Keratinocyte (primary cell): ENCODE measurements at regions not wholly inside any gene's neighbourhood (a gene's known extent, or its start where the extent isn't known, plus 50 kb on each side); places are given as distances from the start of the nearest gene placed in this dataset.

Experiments used
- DNase-seq: peaks from one replicate; pipeline ENCODE4 v3.0.0-alpha.2; 2011; ENCODE audit warnings: low read depth, missing footprints, low spot score
- FAIRE-seq: peaks from 2 replicates; lab custom pipeline; 2011; peaks lifted over from hg19 to GRCh38; lab: Jason Lieb, UNC
- H2AFZ ChIP-seq: 2 replicates; pipeline ENCODE4 v1.6.0; 2012; ENCODE audit warnings: low read length, control low read depth, inconsistent platforms; ENCODE audit not compliant: control insufficient read depth
- H3K27ac ChIP-seq: 2 replicates; pipeline ENCODE4 v1.5.1; 2011; ENCODE audit warnings: low read length; ENCODE audit not compliant: control insufficient read depth, insufficient read depth
- H3K27me3 ChIP-seq: 3 replicates; pipeline ENCODE4 v1.6.0; 2011; ENCODE audit warnings: low read length; ENCODE audit not compliant: control insufficient read depth, insufficient read depth; ENCODE audit errors: extremely low read depth
- H3K36me3 ChIP-seq, 2 experiments: 2 replicates in 1 of 2; 3 replicates in 1 of 2; pipeline ENCODE4 v1.5.1; 2011; ENCODE audit warnings: low read length in 2 of 2, mild to moderate bottlenecking in 1 of 2; ENCODE audit not compliant: control insufficient read depth in 2 of 2, insufficient read depth in 2 of 2; ENCODE audit errors: extremely low read depth in 1 of 2
- H3K4me1 ChIP-seq: 3 replicates; pipeline ENCODE4 v1.5.1; 2011; ENCODE audit warnings: low read length; ENCODE audit not compliant: control insufficient read depth, insufficient read depth; ENCODE audit errors: extremely low read depth
- H3K4me2 ChIP-seq: 3 replicates; pipeline ENCODE4 v1.6.0; 2011; ENCODE audit warnings: low read depth, low read length; ENCODE audit not compliant: control insufficient read depth, insufficient read depth; ENCODE audit errors: extremely low read depth
- H3K4me3 ChIP-seq, 3 experiments: fragments of 200-600 bp in 1 of 3; sonication (generic) in 1 of 3; 2 replicates in 2 of 3; 3 replicates in 1 of 3; pipeline ENCODE4 v1.5.1; 2011 to 2016; ENCODE audit warnings: low read length in 3 of 3, mild to moderate bottlenecking in 3 of 3, control low read depth in 2 of 3, inconsistent platforms in 1 of 3, low read depth in 1 of 3, mixed read lengths in 1 of 3, mixed run types in 1 of 3, moderate library complexity in 1 of 3; ENCODE audit not compliant: control insufficient read depth in 2 of 3, insufficient read depth in 2 of 3; ENCODE audit errors: extremely low read depth in 1 of 3
- H3K79me2 ChIP-seq: 2 replicates; pipeline ENCODE4 v1.6.0; 2012; ENCODE audit warnings: low read length; ENCODE audit not compliant: control insufficient read depth, insufficient read depth
- H3K9ac ChIP-seq: 3 replicates; pipeline ENCODE4 v1.6.0; 2011; ENCODE audit warnings: low read length; ENCODE audit not compliant: control insufficient read depth, insufficient read depth; ENCODE audit errors: extremely low read depth
- H3K9me1 ChIP-seq: 3 replicates; pipeline ENCODE4 v1.6.0; 2011; ENCODE audit warnings: low read length; ENCODE audit not compliant: control insufficient read depth, insufficient read depth; ENCODE audit errors: extremely low read depth
- H3K9me3 ChIP-seq: 2 replicates; pipeline ENCODE4 v1.5.1; 2012; ENCODE audit warnings: low read depth, low read length; ENCODE audit not compliant: control insufficient read depth
- H4K20me1 ChIP-seq: 3 replicates; pipeline ENCODE4 v1.6.0; 2011; ENCODE audit warnings: low read length; ENCODE audit not compliant: control insufficient read depth, insufficient read depth; ENCODE audit errors: extremely low read depth
- CTCF ChIP-seq, 3 experiments: IDR thresholded peaks in 1 of 3; conservative IDR thresholded peaks in 1 of 3; optimal IDR thresholded peaks in 1 of 3; 2 replicates in 2 of 3; 3 replicates in 1 of 3; pipeline versions ENCODE3 to v1.5.1; 2011; ENCODE audit warnings: low read length in 3 of 3, mild to moderate bottlenecking in 3 of 3, moderate library complexity in 2 of 3, control low read depth in 1 of 3, inconsistent platforms in 1 of 3; ENCODE audit not compliant: insufficient read depth in 2 of 3; ENCODE audit errors: extremely low read depth in 1 of 3
- EZH2 ChIP-seq: IDR thresholded peaks from one replicate; pipeline ENCODE4 v1.6.1; 2012; ENCODE audit warnings: inconsistent platforms, mild to moderate bottlenecking, low read length, moderate library complexity
- dilution Hi-C: fragments of 300-500 bp; cut with MboI; formaldehyde crosslinking; loops from one replicate; pipeline ENCODE4 v1.7.0; 2020; ENCODE audit warnings: low sequenced_read_pairs; ENCODE audit not compliant: extremely low pct_ligation_motif_present

GRCh38 chr2:120568089-120568974, 167.3 kb upstream of the GLI2 start:
- dilution Hi-C loops = no loop called here
- DNase-seq = no peak
- no peak overlapping the region for H3K4me2 ChIP-seq
- H3K9ac ChIP-seq = no peak overlapping the region
- H3K36me3 ChIP-seq = no peaks in the 10 kb centered on the region
- no peak overlapping the region for H2AFZ ChIP-seq
- peaks cover 11% of the 10 kb centered on the region for H3K27me3 ChIP-seq
- FAIRE-seq = no peak
- peaks cover 3% of the 10 kb centered on the region for H3K4me1 ChIP-seq
- H3K27ac ChIP-seq = no peak overlapping the region
- H3K79me2 ChIP-seq = no peaks in the 10 kb centered on the region
- H3K9me3 ChIP-seq = no peaks in the 10 kb centered on the region
- H3K9me1 ChIP-seq = no peaks in the 10 kb centered on the region
- TF ChIP-seq EZH2 = no peak
- TF ChIP-seq CTCF (optimal IDR thresholded peaks at IDR 0.05 in 1 of 3, IDR thresholded peaks at IDR 0.05 in 1 of 3, conservative IDR thresholded peaks at IDR 0.05 in 1 of 3; ENCODE audit: extremely low read depth in 1 of 3, insufficient read depth in 2 of 3, low read length in 3 of 3) = no peak
- no peak overlapping the region for H3K4me3 ChIP-seq
- no peaks in the 10 kb centered on the region for H4K20me1 ChIP-seq

GRCh38 chr2:120568975-120569268, 166.7 kb upstream of the GLI2 start:
- no peaks in the 10 kb centered on the region for H3K79me2 ChIP-seq
- H3K4me2 ChIP-seq = no peak overlapping the region
- H3K9ac ChIP-seq = no peak overlapping the region

More at GRCh38 chr2:120568975-120569268, 166.7 kb upstream of the GLI2 start:
- peaks cover 3% of the 10 kb centered on the region for H3K4me1 ChIP-seq
- no peaks in the 10 kb centered on the region for H3K36me3 ChIP-seq
- no peak overlapping the region for H2AFZ ChIP-seq
- no peak overlapping the region for H3K27ac ChIP-seq
- dilution Hi-C loops = no loop called here
- H4K20me1 ChIP-seq = no peaks in the 10 kb centered on the region
- peaks cover 11% of the 10 kb centered on the region for H3K27me3 ChIP-seq
- no peaks in the 10 kb centered on the region for H3K9me3 ChIP-seq
- DNase-seq (no peak), FAIRE-seq (no peak)
- TF ChIP-seq EZH2 (no peak), CTCF (optimal IDR thresholded peaks at IDR 0.05 in 1 of 3, IDR thresholded peaks at IDR 0.05 in 1 of 3, conservative IDR thresholded peaks at IDR 0.05 in 1 of 3; ENCODE audit: extremely low read depth in 1 of 3, insufficient read depth in 2 of 3, low read length in 3 of 3) (no peak)
- H3K9me1 ChIP-seq = no peaks in the 10 kb centered on the region
- H3K4me3 ChIP-seq = no peak overlapping the region
